ENCODE measurements at regions not wholly inside any gene's neighbourhood (a gene's known extent, or its start where the extent isn't known, plus 50 kb on each side); places are given as distances from the start of the nearest gene placed in this dataset.

DNA sequence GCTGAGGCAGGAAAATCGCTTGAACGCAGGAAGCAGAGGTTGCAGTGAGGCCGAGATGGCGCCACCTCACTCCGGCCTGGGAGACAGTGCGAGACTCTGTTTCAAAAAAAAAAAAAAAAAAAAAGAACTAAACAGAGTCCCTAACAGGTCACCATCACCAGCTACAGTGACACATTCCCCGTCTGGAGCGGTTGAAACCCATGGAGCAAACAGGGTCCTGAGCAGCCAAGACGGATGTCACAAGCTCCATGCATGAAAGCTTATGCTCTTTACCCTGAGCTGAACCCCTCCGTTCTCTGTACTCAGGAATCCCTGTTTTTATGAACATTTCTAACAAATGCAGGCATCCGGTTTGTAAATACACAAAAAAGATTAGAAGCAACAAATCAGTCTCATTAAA, 55.9 kb upstream of the LAPTM4A start:
- TF ChIP-seq EP300 (IDR thresholded peaks at IDR 0.05; ENCODE audit: borderline replicate concordance) (no peak), RAD21 (IDR thresholded peaks at IDR 0.05; ENCODE audit: low read depth) (no peak), YY1 (IDR thresholded peaks at IDR 0.05; ENCODE audit: low read depth) (no peak), TCF12 (IDR thresholded peaks at IDR 0.05; ENCODE audit: low read depth) (no peak), CEBPB (IDR thresholded peaks at IDR 0.05) (no peak)

Measured in Ishikawa (cell line).